K562 (cell line): ENCODE measurements at regions not wholly inside any gene's neighbourhood (a gene's known extent, or its start where the extent isn't known, plus 50 kb on each side); places are given as distances from the start of the nearest gene placed in this dataset.

Experiments used
- ARHGAP35 ChIP-seq: fragments of 450-650 bp; IDR thresholded peaks from 2 replicates; pipeline ENCODE4 v1.6.1; 2018; ENCODE audit not compliant: partially characterized antibody
- CBX1 ChIP-seq: sonication (generic); IDR thresholded peaks from 2 replicates; pipeline ENCODE4 v1.6.1; 2016; ENCODE audit warnings: antibody characterized with exemption, low read depth, mild to moderate bottlenecking
- CTCF ChIP-seq, 3 experiments: IDR thresholded peaks in 2 of 3; conservative IDR thresholded peaks in 1 of 3; 2 replicates each; pipeline ENCODE4 v1.5.1; 2011 to 2012; ENCODE audit warnings: low read length in 3 of 3, mild to moderate bottlenecking in 3 of 3, control low read depth in 2 of 3, improper control_type of control experiment in 1 of 3, inconsistent platforms in 1 of 3, low read depth in 1 of 3, mixed read lengths in 1 of 3, moderate library complexity in 1 of 3; ENCODE audit not compliant: insufficient read depth in 2 of 3
- HCFC1 ChIP-seq: IDR thresholded peaks from 2 replicates; pipeline ENCODE4 v1.6.1; 2012; ENCODE audit warnings: low read depth, low read length, improper control_type of control experiment
- IRF1 ChIP-seq: sonication (generic); formaldehyde crosslinking; IDR thresholded peaks from 2 replicates; pipeline ENCODE4 v1.8.0; 2022; ENCODE audit warnings: missing genetic modification reagents, mild to moderate bottlenecking, borderline replicate concordance
- ZNF282 ChIP-seq: sonication (generic); formaldehyde crosslinking; IDR thresholded peaks from 2 replicates; pipeline ENCODE4 v1.8.1; 2023; ENCODE audit warnings: missing genetic modification reagents

- TF ChIP-seq HCFC1 = no peak
- TF ChIP-seq ARHGAP35 = no peak
- no peak for TF ChIP-seq ZNF282
- TF ChIP-seq CTCF (IDR thresholded peaks at IDR 0.05 in 2 of 3, conservative IDR thresholded peaks at IDR 0.05 in 1 of 3; ENCODE audit: insufficient read depth in 2 of 3, low read depth in 1 of 3, low read length in 3 of 3) = no peak
- no peak for TF ChIP-seq CBX1
- no peak for TF ChIP-seq IRF1
These were observed 86.9 kb upstream of the ZNF438 start for GRCh38 chr10:31118556-31118955.
